ENCODE measurements at regions not wholly inside any gene's neighbourhood (a gene's known extent, or its start where the extent isn't known, plus 50 kb on each side); places are given as distances from the start of the nearest gene placed in this dataset.

GRCh38 chr11:37973941-37974340, 1375.9 kb upstream of the RAG2 start:
- TF ChIP-seq MAX (IDR thresholded peaks at IDR 0.05) (no peak), EGR1 (IDR thresholded peaks at IDR 0.05; ENCODE audit: low read depth) (no peak), POLR2A (IDR thresholded peaks at IDR 0.05; ENCODE audit: borderline replicate concordance, extremely low read depth, insufficient read depth, insufficient read length) (no peak), CTCF (IDR thresholded peaks at IDR 0.05 in 2 of 3, conservative IDR thresholded peaks at IDR 0.05 in 1 of 3; ENCODE audit: borderline replicate concordance in 1 of 3, insufficient read depth in 1 of 3, low read depth in 2 of 3, low read length in 2 of 3) (no peak)
